ENCODE measurements at regions not wholly inside any gene's neighbourhood (a gene's known extent, or its start where the extent isn't known, plus 50 kb on each side); places are given as distances from the start of the nearest gene placed in this dataset.
A peak's percentile ranks its signal among the peaks of the same experiment; 100 is the strongest.

DNA sequence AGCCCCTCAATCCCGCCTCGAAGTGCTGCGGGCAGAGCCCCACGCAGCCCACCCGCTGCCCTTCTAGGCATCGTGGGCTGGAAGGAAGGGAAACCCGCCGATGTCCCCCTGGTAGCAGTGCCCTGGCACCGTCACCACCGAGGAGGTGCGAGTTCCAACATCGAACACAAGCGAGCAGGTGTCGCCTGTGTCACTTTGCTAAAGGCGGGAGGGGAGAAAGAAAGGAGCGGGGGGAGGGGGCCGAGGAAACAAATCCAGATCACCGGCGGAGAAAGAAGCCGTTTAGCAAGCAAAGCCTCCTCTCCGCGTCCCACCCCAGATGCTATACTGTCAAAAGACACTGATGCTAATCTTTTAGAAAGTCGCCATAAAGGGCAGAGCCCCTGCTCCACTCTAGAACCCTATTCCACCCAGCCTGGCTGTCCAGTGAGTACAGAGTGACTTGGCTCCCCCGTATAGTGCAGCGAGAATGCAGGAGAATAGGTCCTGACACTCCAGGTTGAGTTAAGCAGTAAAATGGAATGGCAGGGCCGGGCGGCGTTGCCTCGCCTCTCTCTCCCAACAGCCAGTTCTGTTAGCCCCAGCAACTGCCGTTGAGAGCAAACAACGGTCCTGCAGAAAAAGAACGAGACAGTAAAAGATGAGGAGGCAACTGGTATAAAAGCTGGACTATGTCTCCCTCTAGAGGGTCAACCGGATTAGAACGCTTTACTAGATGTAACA lies 67.9 kb upstream of the USP15 start:
- TF ChIP-seq CTCF (IDR thresholded peaks at IDR 0.05) = peak; percentile 67 to 78 (median 70)
- TF ChIP-seq POLR2A (IDR thresholded peaks at IDR 0.05) = no peak

Data from right lobe of liver (tissue), 4 donors.